Right lobe of liver (tissue), 6 donors: ENCODE measurements at regions not wholly inside any gene's neighbourhood (a gene's known extent, or its start where the extent isn't known, plus 50 kb on each side); places are given as distances from the start of the nearest gene placed in this dataset.

Experiments used
- ATAC-seq, 4 donors: fragments of 200-7000 bp; cut with Tn5 transposase; one replicate each; pipeline ENCODE4 v1.9.1; 2020; ENCODE audit warnings: mild to moderate bottlenecking in 4 of 4, moderate library complexity in 4 of 4
- DNase-seq, 3 donors: peaks; one replicate each; pipeline ENCODE4 v3.0.0-alpha.2; 2020
- H3K27ac ChIP-seq, 3 donors: fragments of 200-600 bp; one replicate each; pipeline ENCODE4 v1.8.0; 2022
- H3K27me3 ChIP-seq, 2 donors: fragments of 200-600 bp; one replicate each; pipeline ENCODE4 v1.8.0; 2022
- H3K36me3 ChIP-seq, 4 donors: fragments of 200-600 bp; sonication (generic) in 1 of 4; one replicate each; pipeline versions ENCODE4 v1.5.1 to v1.8.0; 2017 to 2022; ENCODE audit warnings: control low read depth in 1 of 4
- H3K4me1 ChIP-seq, 4 donors: fragments of 200-600 bp; sonication (generic) in 1 of 4; one replicate each; pipeline versions ENCODE4 v1.5.1 to v1.8.0; 2017 to 2022; ENCODE audit warnings: control low read depth in 1 of 4
- H3K4me3 ChIP-seq, 3 donors: fragments of 200-600 bp; one replicate each; pipeline ENCODE4 v1.8.0; 2022
- H3K9me3 ChIP-seq, 4 donors: fragments of 200-600 bp; sonication (generic) in 1 of 4; one replicate each; pipeline versions ENCODE4 v1.5.1 to v1.8.0; 2017 to 2022; ENCODE audit warnings: control low read depth in 1 of 4
- CTCF ChIP-seq, 4 donors: fragments of 200-600 bp in 3 of 4; fragments of 450-650 bp in 1 of 4; IDR thresholded peaks; one replicate each; pipeline versions ENCODE4 v1.5.1 to v1.8.0; 2016 to 2022; ENCODE audit warnings: antibody characterized with exemption in 4 of 4, mild to moderate bottlenecking in 2 of 4
- POLR2A ChIP-seq: fragments of 450-650 bp; IDR thresholded peaks from one replicate; pipeline ENCODE4 v1.6.1; 2017; ENCODE audit warnings: antibody characterized with exemption, mild to moderate bottlenecking
- WGBS: methylation state at CpG from one replicate; pipeline ENCODE4 v1.1.6; 2018; ENCODE audit warnings: low coverage, low lambda C conversion rate; ENCODE audit not compliant: insufficient coverage; ENCODE audit errors: missing lambda C conversion rate; 5-methylcytosine and 5-hydroxymethylcytosine counted together
- intact Hi-C, 2 donors: fragments of 100-400 bp; cut with DNase I; formaldehyde crosslinking; loops; one replicate each; pipeline versions ENCODE4 v1.11.2 to v1.14.1; 2022
- donor health status: DM: no; HTN: yes; CAD: no.
- donor health status: DM: no; HTN: no; CAD: no.
- donor health status: DM: no; HTN: no; CAD: no.
- donor health status: DM: no; HTN: yes; CAD: no.
- donor health status: DM: no; HTN: yes; CAD: no.

GRCh38 chr20:60895363-60896079 is 356.5 kb upstream of the CDH4 start:
- intact Hi-C loops = no loop called here
- no peaks in the 10 kb centered on the region for H3K36me3 ChIP-seq
- DNase-seq (no peak), ATAC-seq (no peak)
- H3K9me3 ChIP-seq = no peaks in the 10 kb centered on the region
- no peaks in the 10 kb centered on the region for H3K4me1 ChIP-seq
- no peak overlapping the region for H3K27ac ChIP-seq
- TF ChIP-seq POLR2A (no peak), CTCF (IDR thresholded peaks at IDR 0.05) (no peak)
- no peak overlapping the region for H3K4me3 ChIP-seq
- 56% methylated on average over 5 of the region's 5 CpGs for WGBS
- no peaks in the 10 kb centered on the region for H3K27me3 ChIP-seq

- Histone ChIP-seq H3K27me3 (no peaks in the 10 kb centered on the region), H3K27ac (no peak overlapping the region), H3K36me3 (no peaks in the 10 kb centered on the region), H3K4me1 (no peaks in the 10 kb centered on the region), H3K9me3 (no peaks in the 10 kb centered on the region), H3K4me3 (no peak overlapping the region)
- no peak for TF ChIP-seq CTCF (IDR thresholded peaks at IDR 0.05)
- no peak for TF ChIP-seq POLR2A
- intact Hi-C loops = no loop called here
- 5% methylated on average over 2 of the region's 2 CpGs for WGBS
- DNase-seq = no peak
- ATAC-seq = no peak
Measured at GRCh38 chr20:60897976-60898375, 354.1 kb upstream of the CDH4 start.

- WGBS = 43% methylated on average over 2 of the region's 2 CpGs
- Histone ChIP-seq H3K36me3 (no peaks in the 10 kb centered on the region), H3K27me3 (no peaks in the 10 kb centered on the region), H3K4me3 (no peak overlapping the region), H3K4me1 (no peaks in the 10 kb centered on the region), H3K9me3 (no peaks in the 10 kb centered on the region), H3K27ac (no peak overlapping the region)
- DNase-seq = no peak
- no peak for ATAC-seq
- intact Hi-C loops = no loop called here
- TF ChIP-seq CTCF (IDR thresholded peaks at IDR 0.05) (no peak), POLR2A (no peak)
Measured at GRCh38 chr20:60899320-60899719, 352.7 kb upstream of the CDH4 start.

- Histone ChIP-seq H3K9me3 (no peaks in the 10 kb centered on the region), H3K36me3 (no peaks in the 10 kb centered on the region), H3K4me3 (no peak overlapping the region), H3K27me3 (no peaks in the 10 kb centered on the region), H3K27ac (no peak overlapping the region), H3K4me1 (no peaks in the 10 kb centered on the region)
- ATAC-seq (no peak), DNase-seq (no peak)
- 11% methylated on average over 5 of the region's 5 CpGs for WGBS
- intact Hi-C loops = no loop called here
- TF ChIP-seq CTCF (IDR thresholded peaks at IDR 0.05) = no peak
- TF ChIP-seq POLR2A = no peak
Measured at GRCh38 chr20:60900618-60901017, 351.4 kb upstream of the CDH4 start.
